ENCODE measurements at regions not wholly inside any gene's neighbourhood (a gene's known extent, or its start where the extent isn't known, plus 50 kb on each side); places are given as distances from the start of the nearest gene placed in this dataset.

GRCh38 chr13:107223867-107224266 is 655.9 kb upstream of the ARGLU1 start:
- TF ChIP-seq CTCF (IDR thresholded peaks at IDR 0.05; ENCODE audit: low read depth, low read length) (no peak), POLR2A (IDR thresholded peaks at IDR 0.05; ENCODE audit: extremely low read depth, insufficient read length) (no peak), MYC (IDR thresholded peaks at IDR 0.05; ENCODE audit: low read depth, low read length) (no peak)
- TF ChIP-seq, protein P1, sequence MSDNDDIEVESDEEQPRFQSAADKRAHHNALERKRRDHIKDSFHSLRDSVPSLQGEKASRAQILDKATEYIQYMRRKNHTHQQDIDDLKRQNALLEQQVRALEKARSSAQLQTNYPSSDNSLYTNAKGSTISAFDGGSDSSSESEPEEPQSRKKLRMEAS (IDR thresholded peaks at IDR 0.05; ENCODE audit: low read depth, low read length): no peak

All from NB4 (cell line).